Panc1 (cell line): ENCODE measurements at regions not wholly inside any gene's neighbourhood (a gene's known extent, or its start where the extent isn't known, plus 50 kb on each side); places are given as distances from the start of the nearest gene placed in this dataset.

ENCODE experiments used
- ATAC-seq: fragments of 200-7000 bp; cut with Tn5 transposase; 2 replicates; pipeline ENCODE4 v1.9.1; 2020; ENCODE audit warnings: mild to moderate bottlenecking, moderate library complexity
- BruUV-seq: library from RNA; stranded (reverse); fragments of 400-500 nt; replicated peaks from 2 replicates; lab custom pipeline; 2021; lab: Mats Ljungman, UMichigan
- CTCF ChIA-PET: fragments of 300-600 bp; sonication (Branson Sonifier 250); formaldehyde crosslinking; loops from one replicate; lab custom pipeline; 2022; ENCODE audit warnings: antibody characterized with exemption; lab: Charles Lee
- POLR2A ChIA-PET: fragments of 300-600 bp; sonication (Branson Sonifier 250); formaldehyde crosslinking; loops from one replicate; lab custom pipeline; 2022; ENCODE audit warnings: antibody characterized with exemption; lab: Charles Lee
- DNase-seq: peaks from one replicate; pipeline ENCODE4 v3.0.0-alpha.2; 2010; ENCODE audit warnings: low read depth, low spot score
- H3K27ac ChIP-seq: 2 replicates; pipeline ENCODE4 v1.5.1; 2011; ENCODE audit warnings: mild to moderate bottlenecking, low read length, inconsistent platforms
- H3K27me3 ChIP-seq: fragments of 200-500 bp; sonication (Bioruptor generic); 2 replicates; pipeline ENCODE4 v1.6.0; 2014; ENCODE audit warnings: low read length, inconsistent platforms; ENCODE audit not compliant: control insufficient read depth, insufficient read depth
- H3K36me3 ChIP-seq: fragments of 200-500 bp; sonication (Bioruptor generic); 2 replicates; pipeline ENCODE4 v1.5.1; 2014; ENCODE audit warnings: inconsistent platforms, mild to moderate bottlenecking, low read length, moderate library complexity; ENCODE audit not compliant: control insufficient read depth, insufficient read depth
- H3K4me1 ChIP-seq: 2 replicates; pipeline ENCODE4 v1.5.1; 2011; ENCODE audit warnings: inconsistent platforms, mild to moderate bottlenecking, low read length, moderate library complexity; ENCODE audit not compliant: control insufficient read depth, insufficient read depth
- H3K4me3 ChIP-seq, 2 experiments: 2 replicates each; pipeline ENCODE4 v1.5.1; 2011 to 2012; ENCODE audit warnings: low read depth in 2 of 2, low read length in 2 of 2, mild to moderate bottlenecking in 2 of 2, inconsistent platforms in 1 of 2, moderate library complexity in 1 of 2
- H3K9me3 ChIP-seq: fragments of 200-500 bp; sonication (Bioruptor generic); 2 replicates; pipeline ENCODE4 v1.5.1; 2014; ENCODE audit warnings: low read depth, mild to moderate bottlenecking, inconsistent platforms, low read length, moderate library complexity; ENCODE audit not compliant: control insufficient read depth, insufficient read depth
- POLR2AphosphoS5 ChIP-seq: IDR thresholded peaks from 2 replicates; pipeline ENCODE4 v1.6.1; 2012; ENCODE audit warnings: mild to moderate bottlenecking, low read depth, low read length, moderate library complexity
- SIN3A ChIP-seq: IDR thresholded peaks from 2 replicates; pipeline ENCODE4 v1.6.1; 2012; ENCODE audit warnings: low read depth, mild to moderate bottlenecking, low read length, moderate library complexity, borderline replicate concordance; ENCODE audit not compliant: insufficient read depth
- TCF7L2 ChIP-seq: IDR thresholded peaks from 2 replicates; pipeline ENCODE4 v1.6.1; 2011; ENCODE audit warnings: mild to moderate bottlenecking, low read depth, low read length, inconsistent platforms
- in situ Hi-C: cut with HindIII; loops from 2 replicates; pipeline ENCODE4 v1.10.0; 2016; ENCODE audit warnings: low sequenced_read_pairs, low pct_unique_long_range_greater_than_20kb
- intact Hi-C: fragments of 100-400 bp; cut with micrococcal nuclease; formaldehyde crosslinking; loops from one replicate; pipeline ENCODE4 v1.10.0; 2022; ENCODE audit not compliant: unreplicated experiment
- TF ChIP-seq, protein P1 (sequence below): fragments of 450-650 bp; IDR thresholded peaks from 2 replicates; pipeline ENCODE4 v1.5.1; 2017; ENCODE audit warnings: mild to moderate bottlenecking
- TF ChIP-seq, protein P2 (sequence below), 2 experiments: IDR thresholded peaks; 2 replicates each; pipeline ENCODE4 v1.6.1; 2011 to 2012; ENCODE audit warnings: low read depth in 2 of 2, control low read depth in 1 of 2, low read length in 1 of 2, mild to moderate bottlenecking in 1 of 2, moderate library complexity in 1 of 2; ENCODE audit not compliant: insufficient read depth in 1 of 2

DNA sequence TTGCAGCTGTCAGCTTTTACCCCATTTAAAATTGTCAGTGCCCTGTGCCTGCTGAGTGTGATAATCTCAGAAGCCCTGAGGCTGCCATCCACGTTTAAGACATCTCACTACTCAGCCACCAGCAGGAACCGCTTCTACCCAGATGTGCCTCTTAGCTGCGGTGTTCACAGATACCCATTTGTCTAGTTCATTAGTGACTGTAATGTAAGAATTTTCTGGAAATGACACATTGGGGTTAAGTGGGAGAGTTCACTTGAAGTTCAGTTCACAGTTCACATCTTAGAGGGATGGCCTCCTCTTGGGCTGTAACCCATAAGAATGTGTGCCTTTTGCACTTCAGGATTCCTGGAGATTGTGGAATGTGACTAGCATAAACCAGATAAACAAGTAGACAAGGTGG, 477.7 kb downstream of the BTBD3 start:
- TF ChIP-seq, protein P1, sequence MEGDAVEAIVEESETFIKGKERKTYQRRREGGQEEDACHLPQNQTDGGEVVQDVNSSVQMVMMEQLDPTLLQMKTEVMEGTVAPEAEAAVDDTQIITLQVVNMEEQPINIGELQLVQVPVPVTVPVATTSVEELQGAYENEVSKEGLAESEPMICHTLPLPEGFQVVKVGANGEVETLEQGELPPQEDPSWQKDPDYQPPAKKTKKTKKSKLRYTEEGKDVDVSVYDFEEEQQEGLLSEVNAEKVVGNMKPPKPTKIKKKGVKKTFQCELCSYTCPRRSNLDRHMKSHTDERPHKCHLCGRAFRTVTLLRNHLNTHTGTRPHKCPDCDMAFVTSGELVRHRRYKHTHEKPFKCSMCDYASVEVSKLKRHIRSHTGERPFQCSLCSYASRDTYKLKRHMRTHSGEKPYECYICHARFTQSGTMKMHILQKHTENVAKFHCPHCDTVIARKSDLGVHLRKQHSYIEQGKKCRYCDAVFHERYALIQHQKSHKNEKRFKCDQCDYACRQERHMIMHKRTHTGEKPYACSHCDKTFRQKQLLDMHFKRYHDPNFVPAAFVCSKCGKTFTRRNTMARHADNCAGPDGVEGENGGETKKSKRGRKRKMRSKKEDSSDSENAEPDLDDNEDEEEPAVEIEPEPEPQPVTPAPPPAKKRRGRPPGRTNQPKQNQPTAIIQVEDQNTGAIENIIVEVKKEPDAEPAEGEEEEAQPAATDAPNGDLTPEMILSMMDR = no peak
- TF ChIP-seq SIN3A (no peak), TCF7L2 (no peak), POLR2AphosphoS5 (no peak)
- TF ChIP-seq, protein P2, sequence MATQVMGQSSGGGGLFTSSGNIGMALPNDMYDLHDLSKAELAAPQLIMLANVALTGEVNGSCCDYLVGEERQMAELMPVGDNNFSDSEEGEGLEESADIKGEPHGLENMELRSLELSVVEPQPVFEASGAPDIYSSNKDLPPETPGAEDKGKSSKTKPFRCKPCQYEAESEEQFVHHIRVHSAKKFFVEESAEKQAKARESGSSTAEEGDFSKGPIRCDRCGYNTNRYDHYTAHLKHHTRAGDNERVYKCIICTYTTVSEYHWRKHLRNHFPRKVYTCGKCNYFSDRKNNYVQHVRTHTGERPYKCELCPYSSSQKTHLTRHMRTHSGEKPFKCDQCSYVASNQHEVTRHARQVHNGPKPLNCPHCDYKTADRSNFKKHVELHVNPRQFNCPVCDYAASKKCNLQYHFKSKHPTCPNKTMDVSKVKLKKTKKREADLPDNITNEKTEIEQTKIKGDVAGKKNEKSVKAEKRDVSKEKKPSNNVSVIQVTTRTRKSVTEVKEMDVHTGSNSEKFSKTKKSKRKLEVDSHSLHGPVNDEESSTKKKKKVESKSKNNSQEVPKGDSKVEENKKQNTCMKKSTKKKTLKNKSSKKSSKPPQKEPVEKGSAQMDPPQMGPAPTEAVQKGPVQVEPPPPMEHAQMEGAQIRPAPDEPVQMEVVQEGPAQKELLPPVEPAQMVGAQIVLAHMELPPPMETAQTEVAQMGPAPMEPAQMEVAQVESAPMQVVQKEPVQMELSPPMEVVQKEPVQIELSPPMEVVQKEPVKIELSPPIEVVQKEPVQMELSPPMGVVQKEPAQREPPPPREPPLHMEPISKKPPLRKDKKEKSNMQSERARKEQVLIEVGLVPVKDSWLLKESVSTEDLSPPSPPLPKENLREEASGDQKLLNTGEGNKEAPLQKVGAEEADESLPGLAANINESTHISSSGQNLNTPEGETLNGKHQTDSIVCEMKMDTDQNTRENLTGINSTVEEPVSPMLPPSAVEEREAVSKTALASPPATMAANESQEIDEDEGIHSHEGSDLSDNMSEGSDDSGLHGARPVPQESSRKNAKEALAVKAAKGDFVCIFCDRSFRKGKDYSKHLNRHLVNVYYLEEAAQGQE (IDR thresholded peaks at IDR 0.05; ENCODE audit: insufficient read depth in 1 of 2, low read depth in 2 of 2, low read length in 1 of 2) = no peak
- CTCF ChIA-PET = interaction anchor here (0.6 kb wide), 1 partner anchor 401 kb away, joined by 10 read pairs; no protein-coding TSS in a partner anchor
- DNase-seq (no peak), ATAC-seq (no peak)
- POLR2A ChIA-PET = interaction anchor here (0.6 kb wide), 1 partner anchor 1318 kb away, joined by 3 read pairs; no protein-coding TSS in a partner anchor
- no peaks in the 10 kb centered on the region for H3K4me1 ChIP-seq
- no peaks in the 10 kb centered on the region for H3K9me3 ChIP-seq
- no peak overlapping the region for H3K27ac ChIP-seq
- no peaks in the 10 kb centered on the region for H3K27me3 ChIP-seq
- BruUV-seq = no TSS peak
- no peaks in the 10 kb centered on the region for H3K36me3 ChIP-seq
- no peak overlapping the region for H3K4me3 ChIP-seq
- in situ Hi-C loops = no loop called here
- intact Hi-C loops = no loop called here

DNA sequence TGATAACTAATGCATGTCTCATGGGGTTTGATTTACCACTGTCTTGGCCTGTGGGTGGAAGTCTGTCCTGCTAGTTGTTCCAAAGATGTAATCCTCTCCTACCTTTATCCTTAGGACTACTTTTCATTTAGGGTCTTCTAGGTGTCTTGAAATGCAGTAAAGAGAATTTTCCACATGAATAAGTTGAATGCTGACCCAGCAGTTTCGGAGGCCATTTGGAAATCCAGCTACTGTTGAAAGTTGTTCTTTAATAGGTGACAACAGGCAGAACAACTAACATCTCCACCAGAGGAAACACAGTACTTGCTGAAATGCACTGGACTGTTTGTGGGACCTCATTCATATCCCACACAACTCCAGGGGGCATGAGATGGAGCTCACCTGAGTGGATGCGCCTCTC, 478.1 kb downstream of the BTBD3 start:
- in situ Hi-C loops (no loop called here), intact Hi-C loops (no loop called here)
- no peaks in the 10 kb centered on the region for H3K36me3 ChIP-seq
- no peaks in the 10 kb centered on the region for H3K9me3 ChIP-seq
- BruUV-seq = no TSS peak
- H3K4me3 ChIP-seq = no peak overlapping the region
- no peaks in the 10 kb centered on the region for H3K27me3 ChIP-seq
- no peak for DNase-seq
- TF ChIP-seq, protein P2 (IDR thresholded peaks at IDR 0.05; ENCODE audit: insufficient read depth in 1 of 2, low read depth in 2 of 2, low read length in 1 of 2) = no peak
- no peak for TF ChIP-seq SIN3A
- no peak for TF ChIP-seq TCF7L2
- TF ChIP-seq, protein P1 = no peak
- no peak for TF ChIP-seq POLR2AphosphoS5
- no peaks in the 10 kb centered on the region for H3K4me1 ChIP-seq
- no peak overlapping the region for H3K27ac ChIP-seq
- no peak for ATAC-seq
- ChIA-PET CTCF (interaction anchor here (0.6 kb wide), 1 partner anchor 401 kb away, joined by 10 read pairs; no protein-coding TSS in a partner anchor), POLR2A (interaction anchor here (0.6 kb wide), 1 partner anchor 101 kb away, joined by 4 read pairs; no protein-coding TSS in a partner anchor)
